Chondrocyte (in vitro differentiated cells): ENCODE measurements at regions not wholly inside any gene's neighbourhood (a gene's known extent, or its start where the extent isn't known, plus 50 kb on each side); places are given as distances from the start of the nearest gene placed in this dataset.
"Not testable (repeated sequence)": the region's sequence is repeated elsewhere in the genome, so short reads cannot be mapped to it uniquely, and the experiment has no call there.

Source experiments
- DNase-seq: peaks from one replicate; pipeline ENCODE4 v3.0.0; 2021; ENCODE audit warnings: mixed read lengths, low spot score
- H3K27ac Mint-ChIP-seq: one replicate; pipeline ENCODE4 v1.8.0; 2021; ENCODE audit warnings: mild to moderate bottlenecking, moderate library complexity, mixed read lengths; ENCODE audit not compliant: unreplicated experiment
- H3K27me3 Mint-ChIP-seq: 2 replicates; pipeline ENCODE4 v1.8.0; 2021; ENCODE audit warnings: low read depth, mixed read lengths
- H3K36me3 Mint-ChIP-seq: 2 replicates; pipeline ENCODE4 v1.8.0; 2021; ENCODE audit warnings: low read depth, mixed read lengths
- H3K4me1 Mint-ChIP-seq: 2 replicates; pipeline ENCODE4 v1.8.0; 2021; ENCODE audit warnings: low read depth, mild to moderate bottlenecking, mixed read lengths
- H3K4me3 Mint-ChIP-seq: one replicate; pipeline ENCODE4 v1.8.0; 2021; ENCODE audit warnings: mild to moderate bottlenecking, moderate library complexity, mixed read lengths; ENCODE audit not compliant: unreplicated experiment
- H3K9me3 Mint-ChIP-seq: 2 replicates; pipeline ENCODE4 v1.8.0; 2021; ENCODE audit warnings: low read depth, mixed read lengths
- TF ChIP-seq, protein P1 (sequence below): fragments of 200-600 bp; sonication (generic); IDR thresholded peaks from 2 replicates; pipeline ENCODE4 v1.5.0; 2021; ENCODE audit warnings: antibody characterized with exemption, mild to moderate bottlenecking, moderate library complexity

- no peak for DNase-seq
- H3K36me3 Mint-ChIP-seq = peaks cover 5% of the 10 kb centered on the region
- peaks cover 75% of the 10 kb centered on the region for H3K9me3 Mint-ChIP-seq
- H3K27me3 Mint-ChIP-seq = peaks cover 2% of the 10 kb centered on the region
- TF ChIP-seq, protein P1, sequence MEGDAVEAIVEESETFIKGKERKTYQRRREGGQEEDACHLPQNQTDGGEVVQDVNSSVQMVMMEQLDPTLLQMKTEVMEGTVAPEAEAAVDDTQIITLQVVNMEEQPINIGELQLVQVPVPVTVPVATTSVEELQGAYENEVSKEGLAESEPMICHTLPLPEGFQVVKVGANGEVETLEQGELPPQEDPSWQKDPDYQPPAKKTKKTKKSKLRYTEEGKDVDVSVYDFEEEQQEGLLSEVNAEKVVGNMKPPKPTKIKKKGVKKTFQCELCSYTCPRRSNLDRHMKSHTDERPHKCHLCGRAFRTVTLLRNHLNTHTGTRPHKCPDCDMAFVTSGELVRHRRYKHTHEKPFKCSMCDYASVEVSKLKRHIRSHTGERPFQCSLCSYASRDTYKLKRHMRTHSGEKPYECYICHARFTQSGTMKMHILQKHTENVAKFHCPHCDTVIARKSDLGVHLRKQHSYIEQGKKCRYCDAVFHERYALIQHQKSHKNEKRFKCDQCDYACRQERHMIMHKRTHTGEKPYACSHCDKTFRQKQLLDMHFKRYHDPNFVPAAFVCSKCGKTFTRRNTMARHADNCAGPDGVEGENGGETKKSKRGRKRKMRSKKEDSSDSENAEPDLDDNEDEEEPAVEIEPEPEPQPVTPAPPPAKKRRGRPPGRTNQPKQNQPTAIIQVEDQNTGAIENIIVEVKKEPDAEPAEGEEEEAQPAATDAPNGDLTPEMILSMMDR = peak; percentile 45
- no peak overlapping the region for H3K27ac Mint-ChIP-seq
- H3K4me3 Mint-ChIP-seq = no peak overlapping the region
- H3K4me1 Mint-ChIP-seq = no peaks in the 10 kb centered on the region
Observed at GRCh38 chr4:43471950-43472349, 579.4 kb downstream of the GRXCR1 start.

DNA sequence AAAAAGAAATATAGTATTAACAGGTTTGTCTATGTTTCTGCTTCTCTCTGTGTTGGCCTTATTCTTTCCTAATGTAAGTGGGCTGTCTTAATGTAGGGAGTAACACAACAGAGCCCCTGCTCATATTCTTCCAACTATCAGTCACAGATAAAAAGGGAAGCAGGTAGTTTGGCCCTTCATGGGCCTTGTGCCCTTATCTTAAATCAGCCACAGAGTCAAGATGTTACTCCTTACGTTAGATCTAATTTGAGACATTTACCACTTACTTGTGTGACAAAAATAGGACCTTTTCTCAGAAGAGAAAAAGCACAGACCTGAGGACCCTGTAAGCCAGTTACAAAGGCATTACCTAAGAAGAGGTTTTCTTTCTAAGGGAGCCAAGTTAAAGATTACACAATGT, 589.0 kb downstream of the GRXCR1 start:
- Mint-ChIP-seq H3K9me3 (peaks cover 6% of the 10 kb centered on the region), H3K4me1 (no peaks in the 10 kb centered on the region), H3K27me3 (no peaks in the 10 kb centered on the region), H3K4me3 (no peak overlapping the region), H3K36me3 (no peaks in the 10 kb centered on the region), H3K27ac (no peak overlapping the region)
- DNase-seq = no peak
- TF ChIP-seq, protein P1 = no peak

- Mint-ChIP-seq H3K4me1 (no peaks in the 10 kb centered on the region), H3K36me3 (no peaks in the 10 kb centered on the region), H3K4me3 (no peak overlapping the region), H3K9me3 (peaks cover 4% of the 10 kb centered on the region), H3K27me3 (no peaks in the 10 kb centered on the region), H3K27ac (no peak overlapping the region)
- no peak for DNase-seq
- TF ChIP-seq, protein P1 = no peak
Observed at GRCh38 chr4:43485196-43485595, 592.7 kb downstream of the GRXCR1 start.

- Mint-ChIP-seq H3K9me3 (no peaks in the 10 kb centered on the region), H3K36me3 (no peaks in the 10 kb centered on the region), H3K27ac (no peak overlapping the region), H3K4me1 (no peaks in the 10 kb centered on the region), H3K4me3 (no peak overlapping the region), H3K27me3 (peaks cover 16% of the 10 kb centered on the region)
- DNase-seq = no peak
- TF ChIP-seq, protein P1 = no peak
Observed at GRCh38 chr4:43496188-43496587, 603.7 kb downstream of the GRXCR1 start.

DNA sequence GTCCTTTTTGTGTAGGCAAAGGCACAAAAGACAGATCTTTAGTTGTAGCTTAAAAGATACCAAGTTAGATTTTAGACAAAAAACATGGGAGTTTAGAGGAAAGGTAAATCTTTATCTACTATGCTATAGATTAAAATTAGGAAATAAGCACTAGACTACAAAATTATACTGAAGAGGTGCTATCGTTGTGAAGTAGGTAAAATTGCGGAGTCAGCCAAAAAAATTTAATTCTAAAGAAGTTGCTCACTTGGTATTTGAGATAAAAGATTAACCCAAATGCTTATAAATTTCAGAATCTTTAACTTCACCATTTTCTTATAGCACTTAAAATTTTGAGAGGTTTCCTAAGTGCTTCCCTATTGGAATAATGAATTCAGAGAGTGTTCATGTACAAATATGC, 604.1 kb downstream of the GRXCR1 start:
- no peak overlapping the region for H3K27ac Mint-ChIP-seq
- H3K27me3 Mint-ChIP-seq = peaks cover 16% of the 10 kb centered on the region
- H3K9me3 Mint-ChIP-seq = no peaks in the 10 kb centered on the region
- H3K4me1 Mint-ChIP-seq = no peaks in the 10 kb centered on the region
- TF ChIP-seq, protein P1 = no peak
- no peak for DNase-seq
- H3K4me3 Mint-ChIP-seq = no peak overlapping the region
- no peaks in the 10 kb centered on the region for H3K36me3 Mint-ChIP-seq

DNA sequence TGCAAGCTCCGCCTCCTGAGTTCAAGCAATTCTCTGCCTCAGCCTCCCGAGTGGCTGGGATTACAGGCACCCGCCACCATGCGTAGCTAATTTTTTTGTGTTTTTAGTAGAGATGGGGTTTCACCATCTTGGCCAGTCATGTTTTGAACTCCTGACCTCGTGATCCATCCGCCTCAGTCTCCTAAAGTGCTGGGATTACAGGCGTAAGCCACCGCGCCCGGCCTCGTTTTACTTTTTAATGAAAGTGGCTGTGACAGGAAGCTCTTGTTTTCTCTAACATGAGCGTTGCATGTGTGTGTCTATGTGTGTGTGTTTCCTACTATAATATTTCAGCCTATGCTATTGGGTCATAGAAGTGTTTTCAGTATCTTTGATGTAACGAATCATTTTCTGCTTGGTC, 613.3 kb downstream of the GRXCR1 start:
- not testable (repeated sequence) for H3K4me1 Mint-ChIP-seq, H3K4me3 Mint-ChIP-seq, DNase-seq, H3K9me3 Mint-ChIP-seq, H3K36me3 Mint-ChIP-seq, H3K27ac Mint-ChIP-seq, H3K27me3 Mint-ChIP-seq
